ENCODE measurements at regions not wholly inside any gene's neighbourhood (a gene's known extent, or its start where the extent isn't known, plus 50 kb on each side); places are given as distances from the start of the nearest gene placed in this dataset.

DNA sequence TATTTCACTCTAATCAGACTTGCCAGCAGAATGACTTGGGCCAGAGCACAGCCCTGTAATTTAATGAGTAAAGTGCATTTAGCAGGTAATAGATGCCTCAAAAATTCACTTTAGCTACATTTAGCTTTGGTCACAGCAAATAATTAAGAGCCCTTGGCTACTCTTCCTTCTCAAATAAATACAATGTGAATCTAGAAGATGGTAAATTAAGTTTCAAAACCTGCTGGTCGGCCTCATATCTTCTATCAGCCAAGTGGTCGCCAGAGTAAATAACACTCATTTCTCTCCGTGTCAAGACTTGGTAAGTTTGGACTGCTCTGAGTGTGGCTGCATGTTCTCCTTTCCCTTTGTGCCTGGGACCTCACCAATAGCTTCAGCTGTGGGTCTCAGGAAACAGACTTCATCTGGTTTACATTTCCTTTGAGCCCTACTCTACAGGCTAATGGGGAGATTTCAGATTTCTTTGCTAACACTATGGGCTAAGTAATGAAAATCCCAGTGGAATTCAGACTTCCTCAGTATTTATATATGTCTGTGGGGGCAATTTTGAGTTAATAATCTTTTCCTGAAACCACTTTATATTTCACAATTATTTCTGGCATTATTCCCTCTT is 375.8 kb downstream of the RBM43 start:
- peak; percentile 9 for DNase-seq

DNA sequence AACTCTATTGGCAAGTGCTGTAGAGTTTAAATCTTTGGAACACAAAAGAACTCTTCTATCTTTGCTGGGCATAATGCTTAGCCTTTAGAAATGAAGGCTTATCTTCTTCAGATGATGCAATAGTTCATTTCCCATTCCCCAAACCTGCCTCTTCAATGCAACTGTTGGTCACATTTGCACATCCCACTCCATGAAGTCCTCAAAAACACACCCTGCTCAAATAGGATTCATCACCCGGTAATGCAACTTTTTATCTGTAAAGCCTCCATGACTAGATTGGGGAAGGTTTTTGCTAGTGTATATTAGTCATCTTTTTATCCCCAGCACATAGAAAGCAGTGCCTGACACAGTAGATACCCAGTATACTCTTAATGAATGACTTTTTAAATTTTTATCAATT is 376.4 kb downstream of the RBM43 start:
- DNase-seq = peak; percentile 33

- DNase-seq = no peak
These were observed 378.1 kb downstream of the RBM43 start for GRCh38 chr2:150883613-150883895.

GRCh38 chr2:150882751-150883612 is 378.7 kb downstream of the RBM43 start:
- DNase-seq = no peak

GRCh38 chr2:150880986-150881385 is 380.7 kb downstream of the RBM43 start:
- DNase-seq = no peak

GRCh38 chr2:150878356-150878755 is 383.3 kb downstream of the RBM43 start:
- peak; percentile 42 for DNase-seq

DNA sequence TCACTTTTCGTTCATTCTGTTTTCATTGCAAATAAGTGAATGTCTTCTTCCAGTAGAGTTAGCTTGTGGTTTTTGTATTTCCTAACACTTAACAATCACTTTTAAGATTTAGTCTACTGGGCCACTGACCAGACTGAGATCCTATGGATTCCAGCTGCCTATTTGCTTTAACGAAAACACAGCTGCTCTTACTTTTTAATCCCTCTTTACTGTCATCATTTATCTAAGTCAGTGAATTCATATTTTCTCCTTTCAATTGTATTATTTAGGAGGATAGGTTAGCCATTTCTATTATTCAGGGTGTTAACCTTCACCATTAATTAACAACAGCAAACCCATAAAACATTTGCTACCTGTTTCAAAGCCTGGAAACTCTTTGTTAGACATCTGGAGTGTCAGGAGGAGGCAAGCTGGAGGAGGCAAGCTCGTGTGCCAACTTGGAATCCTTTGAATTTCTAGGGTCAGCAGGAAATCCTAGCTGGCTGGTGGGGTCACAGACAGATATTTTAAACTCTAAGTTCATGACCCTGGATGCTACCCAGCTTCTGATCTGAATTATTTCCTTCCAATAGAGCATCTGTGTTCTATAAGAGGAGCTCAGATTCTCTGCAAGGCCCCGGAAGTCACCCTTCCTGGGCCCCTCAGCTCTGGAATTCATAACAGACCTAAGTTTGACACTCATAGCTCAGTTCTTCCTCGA is 385.3 kb downstream of the RBM43 start:
- peak; percentile 16 for DNase-seq

GRCh38 chr2:150873396-150873772 is 385.9 kb upstream of the RND3 start:
- peak; percentile 4 for DNase-seq

GRCh38 chr2:150872756-150873395 is 385.4 kb upstream of the RND3 start:
- DNase-seq = peak; percentile 12

DNA sequence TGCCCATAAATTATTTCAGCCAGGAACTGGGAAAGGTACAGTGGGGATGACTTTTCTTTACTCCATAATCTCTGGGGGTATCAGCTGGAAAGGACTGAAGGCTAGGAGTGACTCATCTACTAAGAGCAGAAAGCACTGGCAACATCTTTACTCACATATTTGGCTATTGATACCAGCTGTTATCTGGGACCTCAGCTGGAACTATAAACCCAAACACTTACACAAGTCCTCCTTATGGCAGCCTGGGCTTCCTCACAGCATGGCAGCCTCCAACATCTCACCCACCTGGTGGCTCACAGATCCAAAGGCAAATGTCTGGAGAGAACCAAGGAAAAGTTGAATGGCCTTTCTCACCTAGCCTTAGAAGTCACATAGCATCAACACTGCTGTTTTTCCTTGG is 379.0 kb upstream of the RND3 start:
- peak; percentile 43 for DNase-seq

DNA sequence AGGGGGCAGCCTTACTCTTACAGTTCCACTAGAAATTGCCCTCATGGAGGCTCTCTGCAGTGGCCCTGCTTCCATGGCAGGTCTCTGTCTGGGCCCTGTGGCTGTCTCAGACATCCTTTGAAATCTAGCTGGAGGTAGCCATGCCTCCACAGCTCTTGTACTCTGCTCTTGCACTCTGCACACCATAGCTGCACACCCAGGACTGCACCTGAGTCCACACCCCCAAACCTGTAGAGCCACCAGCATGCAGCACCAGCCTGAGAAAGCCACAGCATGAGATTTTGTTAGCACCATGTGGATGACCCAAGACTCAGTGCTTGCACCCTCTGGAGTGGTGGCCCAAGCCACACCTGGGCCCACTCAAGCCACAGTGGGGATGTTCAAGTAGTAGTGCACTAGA is 376.2 kb upstream of the RND3 start:
- no peak for DNase-seq

GRCh38 chr2:150860301-150860700 is 372.8 kb upstream of the RND3 start:
- DNase-seq = no peak

DNA sequence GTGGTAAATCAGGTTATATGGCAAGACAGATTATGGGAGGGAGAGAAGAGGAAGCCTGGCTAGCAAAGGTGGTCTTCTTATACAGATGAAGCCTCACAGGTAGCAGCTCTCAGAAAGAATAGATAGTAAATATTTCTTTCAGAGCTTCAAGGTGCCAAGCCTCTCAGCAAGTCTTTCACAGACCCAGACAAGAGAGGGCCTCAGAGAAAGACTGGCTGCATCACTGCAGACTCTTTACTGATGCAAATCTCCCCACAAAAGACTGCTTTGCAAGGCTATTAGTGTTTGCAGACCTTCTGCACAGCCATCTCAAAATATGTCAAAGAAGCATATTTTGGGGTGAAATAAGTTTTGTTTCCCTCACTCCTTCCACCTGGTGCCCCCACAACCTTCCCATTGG is 372.4 kb upstream of the RND3 start:
- no peak for DNase-seq

GRCh38 chr2:150859162-150859561 is 371.7 kb upstream of the RND3 start:
- no peak for DNase-seq

DNA sequence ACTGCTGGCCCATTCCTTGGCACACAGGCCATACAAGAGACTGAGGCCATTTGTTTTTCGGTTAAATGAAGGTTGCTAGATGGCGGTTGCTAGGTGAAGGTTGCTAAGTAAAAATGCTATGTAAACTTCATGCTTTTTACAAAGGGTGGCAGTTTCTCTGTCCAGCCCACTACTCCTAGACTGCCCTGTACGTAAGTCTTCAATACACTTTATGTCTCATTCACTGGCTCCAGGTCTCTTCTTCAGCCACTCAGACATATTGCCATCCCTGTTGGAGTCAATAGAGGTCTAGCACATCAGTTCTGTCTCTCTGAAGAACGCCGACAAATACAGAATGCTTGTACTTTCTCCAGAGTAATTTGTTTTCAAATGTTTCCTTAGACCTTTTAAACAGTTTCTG is 370.9 kb upstream of the RND3 start:
- DNase-seq = no peak

DNA sequence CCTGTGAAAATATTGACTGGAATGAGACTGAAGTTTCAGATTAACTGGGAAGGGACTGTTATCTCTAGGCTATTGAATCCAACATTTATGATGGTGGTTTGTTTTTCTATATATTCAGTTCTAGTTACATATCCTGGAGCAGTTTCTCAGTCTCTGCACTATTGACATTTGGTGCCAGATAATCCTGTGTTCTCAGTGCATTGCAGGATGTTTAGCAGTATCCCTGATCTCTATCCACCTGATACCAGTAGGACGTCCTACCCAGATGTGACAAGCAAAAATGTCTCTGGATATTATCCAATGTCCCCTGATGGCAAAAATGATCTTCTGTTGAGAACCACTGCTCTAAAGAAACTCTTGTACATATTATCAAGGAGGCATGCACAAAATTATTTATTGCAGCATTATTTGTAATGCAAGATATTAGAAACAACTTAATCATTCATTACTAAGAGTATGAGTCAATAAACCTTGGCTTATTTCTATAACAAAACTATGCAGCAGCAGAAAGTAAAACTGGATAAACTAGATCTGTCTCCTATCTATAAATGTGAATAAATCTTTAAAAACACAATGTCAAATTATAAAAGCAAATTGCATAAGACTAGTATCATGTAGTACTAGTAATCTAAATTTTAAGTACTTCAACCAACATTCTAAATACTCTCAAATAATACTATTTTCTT is 369.3 kb upstream of the RND3 start:
- DNase-seq = no peak

GRCh38 chr2:150853263-150853662 is 365.8 kb upstream of the RND3 start:
- DNase-seq = no peak

GRCh38 chr2:150850641-150851040 is 363.2 kb upstream of the RND3 start:
- no peak for DNase-seq

DNA sequence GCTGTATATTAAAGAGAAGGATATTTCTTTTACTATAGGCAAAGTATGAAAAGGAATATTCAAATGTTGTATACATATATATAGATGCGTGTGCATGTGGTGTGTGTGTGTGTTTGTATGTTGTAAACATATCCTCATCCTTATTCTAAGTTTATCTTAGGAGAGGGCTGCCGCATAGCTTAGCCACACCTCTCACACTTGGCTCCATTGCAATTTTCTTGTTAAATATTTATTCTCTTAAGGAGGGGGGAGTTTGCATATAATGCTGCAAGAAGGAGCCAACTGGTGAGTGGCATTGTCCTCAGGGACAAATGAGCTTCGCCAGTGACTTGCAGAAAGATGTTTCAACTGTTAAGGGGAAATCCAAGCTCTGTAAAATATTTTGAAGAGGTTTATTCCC is 360.1 kb upstream of the RND3 start:
- no peak for DNase-seq

DNA sequence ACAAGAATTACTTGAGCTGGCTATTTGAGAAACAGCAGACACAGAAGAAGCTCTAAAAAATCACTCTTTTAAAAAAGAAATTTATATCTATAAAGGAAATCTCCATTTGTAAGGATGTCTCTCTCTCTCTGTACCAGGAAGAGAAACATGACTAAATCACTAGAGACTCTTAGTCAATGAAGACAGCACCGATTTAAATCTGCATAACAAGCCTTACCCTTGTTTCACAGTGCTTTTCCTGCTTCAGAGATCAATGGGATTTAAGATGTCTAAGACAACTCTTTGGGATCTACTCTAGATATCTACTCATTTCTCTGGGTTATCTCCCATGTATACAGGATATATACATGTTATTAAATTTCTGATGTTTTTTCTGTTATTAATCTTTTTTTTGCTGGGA is 359.2 kb upstream of the RND3 start:
- DNase-seq = no peak

- peak; percentile 11 for DNase-seq
These were observed 345.2 kb upstream of the RND3 start for GRCh38 chr2:150832686-150833085.

GRCh38 chr2:150824118-150824517 is 336.7 kb upstream of the RND3 start:
- DNase-seq = no peak

DNA sequence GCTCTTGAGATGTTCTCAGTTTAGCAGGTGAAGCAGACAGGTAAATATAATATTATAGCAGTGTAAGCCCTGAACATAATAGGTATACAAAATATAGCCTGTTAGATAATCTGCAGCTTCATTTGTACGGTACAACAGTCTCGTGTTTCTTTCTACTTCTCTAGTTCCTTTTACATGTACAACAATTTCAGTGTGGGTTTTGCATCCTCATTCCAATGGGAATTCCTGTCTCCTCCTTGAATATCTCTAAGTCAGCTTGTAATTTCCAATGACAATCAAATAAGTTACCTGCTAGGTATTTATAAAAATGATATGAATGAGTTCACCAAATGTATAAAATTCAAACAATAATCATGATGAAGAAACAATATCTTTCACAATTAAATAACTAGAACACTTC is 330.0 kb upstream of the RND3 start:
- DNase-seq = no peak

Data from fibroblast of skin of right biceps (primary cell).